ENCODE measurements at regions not wholly inside any gene's neighbourhood (a gene's known extent, or its start where the extent isn't known, plus 50 kb on each side); places are given as distances from the start of the nearest gene placed in this dataset.

DNA sequence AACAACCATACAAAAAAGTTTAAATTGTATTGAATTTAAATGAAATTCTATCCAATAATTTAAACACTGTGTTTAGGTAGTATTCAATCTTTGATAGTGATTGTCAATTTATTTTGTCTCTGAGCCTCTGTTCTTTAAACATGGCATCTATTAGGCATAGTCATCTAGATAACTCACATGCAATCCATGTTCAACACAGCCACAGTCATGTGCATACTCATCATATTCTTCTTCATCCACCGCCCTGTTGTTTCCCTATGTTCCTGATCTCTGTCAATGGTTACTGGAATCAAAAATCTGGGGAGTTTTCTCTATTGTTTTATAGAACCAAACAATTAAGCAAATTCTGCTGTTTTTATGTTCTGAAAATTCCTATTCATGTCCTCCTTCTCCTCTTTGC is 521.1 kb upstream of the DAB2 start:
- Histone ChIP-seq H3K9ac (ENCODE audit: extremely low read depth, insufficient read length, low read length) (no peak overlapping the region), H2BK12ac (ENCODE audit: insufficient read length, low read depth, low read length) (no peak overlapping the region), H3K79me1 (ENCODE audit: insufficient read depth, low read depth, low read length, poor library complexity, severe bottlenecking) (no peaks in the 10 kb centered on the region), H2AFZ (ENCODE audit: low read length) (no peak overlapping the region), H3K56ac (ENCODE audit: insufficient read length, low read depth, low read length) (no peak overlapping the region), H3K23me2 (ENCODE audit: insufficient read length, low read depth, low read length, poor library complexity, severe bottlenecking) (no peaks in the 10 kb centered on the region), H2BK20ac (ENCODE audit: low read depth, low read length, poor library complexity, severe bottlenecking) (no peak overlapping the region), H3K9me3 (ENCODE audit: control insufficient read depth, low read depth, low read length) (no peaks in the 10 kb centered on the region), H4K20me1 (ENCODE audit: control insufficient read depth, insufficient read depth, insufficient read length) (no peaks in the 10 kb centered on the region), H2BK5ac (ENCODE audit: insufficient read length, low read length) (no peak overlapping the region), H3K79me2 (ENCODE audit: insufficient read depth, low read length) (no peaks in the 10 kb centered on the region), H3K27me3 (ENCODE audit: insufficient read depth, low read length) (no peaks in the 10 kb centered on the region), H3K4me1 (ENCODE audit: insufficient read depth, low read length) (no peaks in the 10 kb centered on the region), H2AK5ac (ENCODE audit: insufficient read length, low read length) (no peak overlapping the region), H3K14ac (ENCODE audit: insufficient read depth, low read length) (no peak overlapping the region), H4K91ac (ENCODE audit: insufficient read length, low read depth, low read length) (no peak overlapping the region), H3K27ac (ENCODE audit: insufficient read length, low read depth, low read length) (no peak overlapping the region), H3K4me2 (ENCODE audit: insufficient read depth, insufficient read length, low read length) (no peak overlapping the region), H4K8ac (replicated peaks; ENCODE audit: insufficient read length, low read depth, low read length) (no peak overlapping the region), H2BK120ac (ENCODE audit: low read depth, low read length, poor library complexity, severe bottlenecking) (no peak overlapping the region), H4K5ac (ENCODE audit: insufficient read length, low read depth, low read length) (no peak overlapping the region), H2BK15ac (ENCODE audit: low read depth, low read length) (no peak overlapping the region), H3K18ac (ENCODE audit: insufficient read length, low read depth, low read length) (no peak overlapping the region), H3T11ph (ENCODE audit: low read length) (no peak overlapping the region), H3K4ac (ENCODE audit: low read depth, low read length) (no peak overlapping the region), H3K23ac (ENCODE audit: insufficient read length, low read depth, low read length) (no peak overlapping the region)
- no peak overlapping the region for H3K27ac Mint-ChIP-seq
- H3K9me3 Mint-ChIP-seq: peaks cover under 1 to 3% of the 10 kb centered on the region in 2 experiments; a peak in 2 of 5 replicates
- no peaks in the 10 kb centered on the region for H3K36me3 Mint-ChIP-seq (ENCODE audit: insufficient read depth in 1 of 3, low read depth in 3 of 3)
- no peaks in the 10 kb centered on the region; the same call in 1 of the 2 replicates for H3K27me3 Mint-ChIP-seq (ENCODE audit: low read depth)
- TF ChIP-seq, protein P1, sequence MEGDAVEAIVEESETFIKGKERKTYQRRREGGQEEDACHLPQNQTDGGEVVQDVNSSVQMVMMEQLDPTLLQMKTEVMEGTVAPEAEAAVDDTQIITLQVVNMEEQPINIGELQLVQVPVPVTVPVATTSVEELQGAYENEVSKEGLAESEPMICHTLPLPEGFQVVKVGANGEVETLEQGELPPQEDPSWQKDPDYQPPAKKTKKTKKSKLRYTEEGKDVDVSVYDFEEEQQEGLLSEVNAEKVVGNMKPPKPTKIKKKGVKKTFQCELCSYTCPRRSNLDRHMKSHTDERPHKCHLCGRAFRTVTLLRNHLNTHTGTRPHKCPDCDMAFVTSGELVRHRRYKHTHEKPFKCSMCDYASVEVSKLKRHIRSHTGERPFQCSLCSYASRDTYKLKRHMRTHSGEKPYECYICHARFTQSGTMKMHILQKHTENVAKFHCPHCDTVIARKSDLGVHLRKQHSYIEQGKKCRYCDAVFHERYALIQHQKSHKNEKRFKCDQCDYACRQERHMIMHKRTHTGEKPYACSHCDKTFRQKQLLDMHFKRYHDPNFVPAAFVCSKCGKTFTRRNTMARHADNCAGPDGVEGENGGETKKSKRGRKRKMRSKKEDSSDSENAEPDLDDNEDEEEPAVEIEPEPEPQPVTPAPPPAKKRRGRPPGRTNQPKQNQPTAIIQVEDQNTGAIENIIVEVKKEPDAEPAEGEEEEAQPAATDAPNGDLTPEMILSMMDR (conservative IDR thresholded peaks at IDR 0.05): no peak
- H3K4me3 Mint-ChIP-seq: no peak overlapping the region
- no CpG with 5 or more reads among the region's 1 CpG for WGBS (ENCODE audit: extremely low coverage, insufficient read length, low lambda C conversion rate)
- no peak for DNase-seq
- no peaks in the 10 kb centered on the region for H3K4me1 Mint-ChIP-seq

All from H9 (cell line).